ENCODE measurements at regions not wholly inside any gene's neighbourhood (a gene's known extent, or its start where the extent isn't known, plus 50 kb on each side); places are given as distances from the start of the nearest gene placed in this dataset.
A peak's percentile ranks its signal among the peaks of the same experiment; 100 is the strongest.

DNA sequence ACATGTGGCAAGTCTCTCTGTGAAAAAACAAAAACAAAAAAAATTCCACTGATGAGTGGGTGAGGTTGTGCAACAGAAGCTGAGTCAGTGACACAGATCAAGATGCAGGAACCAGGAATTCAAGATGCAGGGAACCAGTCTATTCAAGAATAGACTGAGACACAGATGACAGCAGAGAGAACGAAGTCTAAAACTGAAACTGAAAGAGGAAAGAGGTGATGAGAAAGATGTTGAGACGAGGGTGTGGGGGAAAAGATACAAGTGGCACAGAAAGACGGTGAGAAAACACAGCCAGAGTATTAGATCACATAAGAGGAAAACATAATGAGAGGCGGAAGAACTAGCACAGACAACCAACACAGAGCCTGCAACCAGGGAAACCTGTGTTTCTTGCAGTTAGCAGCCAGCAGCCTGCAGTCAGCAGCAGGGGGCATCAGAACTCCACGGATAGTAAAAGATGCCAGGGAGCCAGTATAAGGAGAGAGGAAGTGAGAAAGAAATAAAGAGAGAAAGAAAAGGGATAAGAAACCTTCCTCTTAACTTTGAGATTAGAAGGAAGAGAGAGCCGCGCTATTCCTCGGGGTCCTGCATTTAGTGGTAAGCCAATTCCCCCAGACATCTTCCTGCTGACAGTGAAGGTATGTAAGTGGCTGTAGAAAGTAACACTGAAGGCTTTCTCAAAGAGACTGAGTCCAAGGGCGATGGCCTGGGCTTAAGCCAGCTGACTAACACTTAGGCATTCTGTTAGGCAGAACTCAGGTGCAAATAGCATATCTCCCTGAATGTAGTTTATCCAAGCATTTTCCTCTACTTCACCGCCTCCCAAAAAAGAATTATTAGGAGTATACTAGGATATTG, 79.0 kb downstream of the TLR4 start:
- Histone ChIP-seq H3K27me3 (ENCODE audit: control insufficient read depth, insufficient read depth, low read length) (no peaks in the 10 kb centered on the region), H4K20me1 (ENCODE audit: control insufficient read depth, extremely low read depth, insufficient read depth, low read length) (no peaks in the 10 kb centered on the region), H3K36me3 (ENCODE audit: control insufficient read depth, insufficient read depth, low read length) (no peaks in the 10 kb centered on the region), H3K9me3 (ENCODE audit: control insufficient read depth, insufficient read depth, low read depth, low read length) (no peaks in the 10 kb centered on the region), H3K79me2 (ENCODE audit: control insufficient read depth, insufficient read depth, low read length) (no peaks in the 10 kb centered on the region), H3K4me3 (replicated peaks in 1 of 4; ENCODE audit: control extremely low read depth in 1 of 4, insufficient read depth in 1 of 4, low read depth in 3 of 4, low read length in 4 of 4) (peak overlapping the region; percentile 52 to 62 (median 54)), H3K4me1 (ENCODE audit: control insufficient read depth, extremely low read depth, insufficient read depth, low read length) (peaks cover 3% of the 10 kb centered on the region), H3K27ac (ENCODE audit: insufficient read depth, low read length) (peak overlapping the region; percentile 40), H3K9ac (ENCODE audit: insufficient read depth, low read length) (no peak overlapping the region), H2AFZ (ENCODE audit: low read length) (peak overlapping the region; percentile 93), H3K4me2 (ENCODE audit: extremely low read depth, insufficient read depth, low read length) (peak overlapping the region; percentile 78)
- peak; percentile 29 to 61 for DNase-seq (ENCODE audit: low read depth in 2 of 2)
- no peak for TF ChIP-seq EZH2 (IDR thresholded peaks at IDR 0.05; ENCODE audit: low read length, missing control alignments)
- TF ChIP-seq, protein P1, sequence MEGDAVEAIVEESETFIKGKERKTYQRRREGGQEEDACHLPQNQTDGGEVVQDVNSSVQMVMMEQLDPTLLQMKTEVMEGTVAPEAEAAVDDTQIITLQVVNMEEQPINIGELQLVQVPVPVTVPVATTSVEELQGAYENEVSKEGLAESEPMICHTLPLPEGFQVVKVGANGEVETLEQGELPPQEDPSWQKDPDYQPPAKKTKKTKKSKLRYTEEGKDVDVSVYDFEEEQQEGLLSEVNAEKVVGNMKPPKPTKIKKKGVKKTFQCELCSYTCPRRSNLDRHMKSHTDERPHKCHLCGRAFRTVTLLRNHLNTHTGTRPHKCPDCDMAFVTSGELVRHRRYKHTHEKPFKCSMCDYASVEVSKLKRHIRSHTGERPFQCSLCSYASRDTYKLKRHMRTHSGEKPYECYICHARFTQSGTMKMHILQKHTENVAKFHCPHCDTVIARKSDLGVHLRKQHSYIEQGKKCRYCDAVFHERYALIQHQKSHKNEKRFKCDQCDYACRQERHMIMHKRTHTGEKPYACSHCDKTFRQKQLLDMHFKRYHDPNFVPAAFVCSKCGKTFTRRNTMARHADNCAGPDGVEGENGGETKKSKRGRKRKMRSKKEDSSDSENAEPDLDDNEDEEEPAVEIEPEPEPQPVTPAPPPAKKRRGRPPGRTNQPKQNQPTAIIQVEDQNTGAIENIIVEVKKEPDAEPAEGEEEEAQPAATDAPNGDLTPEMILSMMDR (conservative IDR thresholded peaks at IDR 0.05 in 1 of 2, IDR thresholded peaks at IDR 0.05 in 1 of 2; ENCODE audit: low read depth in 1 of 2, low read length in 2 of 2), result peak; percentile 52 to 95

DNA sequence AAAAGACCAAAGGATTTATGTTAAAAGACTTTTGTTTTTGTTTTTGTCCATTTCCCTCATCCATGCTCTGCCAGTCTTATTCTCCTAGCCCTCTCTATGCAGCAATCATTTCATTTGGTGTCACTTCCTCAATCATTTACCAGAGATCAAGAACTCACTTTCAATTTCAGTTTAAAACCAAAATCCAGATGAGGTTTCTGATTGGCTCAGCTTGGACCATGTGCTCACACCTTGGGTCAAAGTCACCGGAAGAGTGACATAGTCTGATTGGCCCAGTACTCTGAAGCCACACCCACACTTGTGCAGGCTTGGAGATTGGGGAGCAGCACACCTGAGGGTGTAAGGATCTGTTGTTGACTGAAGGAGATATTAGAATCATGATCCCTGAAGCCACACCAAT, 79.6 kb downstream of the TLR4 start:
- Histone ChIP-seq H3K9ac (ENCODE audit: insufficient read depth, low read length) (no peak overlapping the region), H3K27me3 (ENCODE audit: control insufficient read depth, insufficient read depth, low read length) (no peaks in the 10 kb centered on the region), H3K4me3 (replicated peaks in 1 of 4; ENCODE audit: control extremely low read depth in 1 of 4, insufficient read depth in 1 of 4, low read depth in 3 of 4, low read length in 4 of 4) (no peak overlapping the region), H3K4me2 (ENCODE audit: extremely low read depth, insufficient read depth, low read length) (peak overlapping the region; percentile 26), H3K4me1 (ENCODE audit: control insufficient read depth, extremely low read depth, insufficient read depth, low read length) (peaks cover 3% of the 10 kb centered on the region), H2AFZ (ENCODE audit: low read length) (no peak overlapping the region), H3K9me3 (ENCODE audit: control insufficient read depth, insufficient read depth, low read depth, low read length) (no peaks in the 10 kb centered on the region), H3K36me3 (ENCODE audit: control insufficient read depth, insufficient read depth, low read length) (no peaks in the 10 kb centered on the region), H3K79me2 (ENCODE audit: control insufficient read depth, insufficient read depth, low read length) (no peaks in the 10 kb centered on the region), H3K27ac (ENCODE audit: insufficient read depth, low read length) (no peak overlapping the region), H4K20me1 (ENCODE audit: control insufficient read depth, extremely low read depth, insufficient read depth, low read length) (no peaks in the 10 kb centered on the region)
- no peak for TF ChIP-seq EZH2 (IDR thresholded peaks at IDR 0.05; ENCODE audit: low read length, missing control alignments)
- TF ChIP-seq, protein P1 (conservative IDR thresholded peaks at IDR 0.05 in 1 of 2, IDR thresholded peaks at IDR 0.05 in 1 of 2; ENCODE audit: low read depth in 1 of 2, low read length in 2 of 2), result no peak
- no peak for DNase-seq (ENCODE audit: low read depth in 2 of 2)

DNA sequence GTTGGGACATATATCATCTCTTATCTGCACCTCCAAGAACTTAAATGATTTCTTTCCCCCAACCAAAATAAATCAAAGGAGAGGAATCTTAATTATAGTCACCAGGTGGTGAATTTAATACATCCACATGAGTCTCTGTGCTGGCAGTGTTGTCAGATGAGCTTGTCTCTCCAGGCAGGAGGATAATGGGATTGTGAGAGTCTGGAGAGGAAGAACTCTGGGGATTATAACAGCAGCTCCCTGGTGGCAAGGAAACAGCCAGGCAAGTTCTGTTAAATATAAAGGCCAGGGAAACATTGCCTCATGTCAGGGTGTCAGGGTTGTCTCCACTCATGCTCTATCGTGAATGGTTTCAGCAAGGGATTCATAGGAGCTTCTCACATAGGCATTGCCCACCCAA, 80.8 kb downstream of the TLR4 start:
- H3K27ac ChIP-seq (ENCODE audit: insufficient read depth, low read length), result no peak overlapping the region
- no peaks in the 10 kb centered on the region for H3K36me3 ChIP-seq (ENCODE audit: control insufficient read depth, insufficient read depth, low read length)
- H3K9me3 ChIP-seq (ENCODE audit: control insufficient read depth, insufficient read depth, low read depth, low read length), result no peaks in the 10 kb centered on the region
- H3K79me2 ChIP-seq (ENCODE audit: control insufficient read depth, insufficient read depth, low read length), result no peaks in the 10 kb centered on the region
- H3K4me3 ChIP-seq (replicated peaks in 1 of 4; ENCODE audit: control extremely low read depth in 1 of 4, insufficient read depth in 1 of 4, low read depth in 3 of 4, low read length in 4 of 4), result no peak overlapping the region
- no peak overlapping the region for H3K4me2 ChIP-seq (ENCODE audit: extremely low read depth, insufficient read depth, low read length)
- H3K9ac ChIP-seq (ENCODE audit: insufficient read depth, low read length), result no peak overlapping the region
- TF ChIP-seq, protein P1 (conservative IDR thresholded peaks at IDR 0.05 in 1 of 2, IDR thresholded peaks at IDR 0.05 in 1 of 2; ENCODE audit: low read depth in 1 of 2, low read length in 2 of 2), result no peak
- TF ChIP-seq EZH2 (IDR thresholded peaks at IDR 0.05; ENCODE audit: low read length, missing control alignments), result no peak
- peaks cover 3% of the 10 kb centered on the region for H3K4me1 ChIP-seq (ENCODE audit: control insufficient read depth, extremely low read depth, insufficient read depth, low read length)
- no peaks in the 10 kb centered on the region for H3K27me3 ChIP-seq (ENCODE audit: control insufficient read depth, insufficient read depth, low read length)
- no peaks in the 10 kb centered on the region for H4K20me1 ChIP-seq (ENCODE audit: control insufficient read depth, extremely low read depth, insufficient read depth, low read length)
- DNase-seq (ENCODE audit: low read depth in 2 of 2), result no peak
- no peak overlapping the region for H2AFZ ChIP-seq (ENCODE audit: low read length)
